ENCODE measurements at regions not wholly inside any gene's neighbourhood (a gene's known extent, or its start where the extent isn't known, plus 50 kb on each side); places are given as distances from the start of the nearest gene placed in this dataset.

DNA sequence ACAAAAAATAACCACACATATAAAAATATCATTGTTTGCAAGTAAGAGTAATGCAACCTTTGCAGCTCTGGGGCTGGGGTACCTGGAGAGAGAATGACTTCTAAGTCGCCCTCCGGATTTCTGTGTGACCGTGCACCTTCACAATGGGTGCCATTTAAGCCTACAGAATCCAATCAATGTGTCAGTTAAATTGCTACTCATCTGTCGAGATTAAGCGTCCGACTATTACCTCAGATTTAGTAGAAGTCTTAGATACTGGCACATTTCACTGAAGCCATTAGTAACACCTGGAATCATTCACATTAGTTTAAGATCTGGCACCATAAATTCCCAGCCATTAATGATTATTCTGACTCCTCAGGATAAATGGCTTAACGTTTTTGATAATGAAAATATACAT, 507.3 kb upstream of the MGMT start:
- DNase-seq, result no peak

DNA sequence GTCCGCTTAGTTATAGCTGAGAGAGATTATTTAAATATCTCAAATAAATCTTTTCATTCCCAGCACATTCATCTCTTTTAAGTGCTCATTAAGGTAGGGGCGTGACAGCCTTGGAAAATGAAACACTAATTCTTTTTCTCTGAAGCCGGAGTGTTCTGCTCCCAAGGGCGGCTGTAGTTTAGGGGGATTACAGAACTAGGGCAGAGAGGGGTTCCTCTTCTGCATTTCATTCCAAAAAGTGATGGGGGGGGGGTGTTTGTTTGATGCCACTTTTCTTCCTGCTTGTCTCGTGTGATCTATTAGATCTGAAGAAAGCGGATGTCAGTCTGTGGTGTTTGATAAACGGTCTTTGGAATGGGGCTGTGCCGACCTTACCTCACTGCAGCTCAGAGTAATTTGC, 506.5 kb upstream of the MGMT start:
- DNase-seq, result no peak

DNA sequence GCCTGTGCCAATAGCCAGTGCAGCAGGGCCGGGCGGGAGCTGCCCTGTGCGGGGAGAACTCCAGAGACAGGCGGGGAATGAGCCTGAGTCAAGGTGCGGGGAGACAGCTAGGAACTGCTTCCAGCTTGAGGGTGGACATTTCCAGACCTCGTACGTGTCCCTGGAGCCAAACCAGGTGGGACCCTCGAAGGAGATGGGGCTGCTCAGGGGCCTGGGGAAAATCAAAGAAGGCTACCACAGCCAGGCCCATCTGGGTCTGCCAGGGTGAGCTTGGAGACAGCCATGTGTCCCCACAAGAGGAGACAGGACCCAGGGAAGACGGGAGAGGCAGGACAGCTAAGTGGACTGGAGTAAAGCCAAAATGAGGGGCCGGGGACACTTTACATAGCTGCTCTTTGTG, 504.9 kb upstream of the MGMT start:
- DNase-seq, result no peak

DNA sequence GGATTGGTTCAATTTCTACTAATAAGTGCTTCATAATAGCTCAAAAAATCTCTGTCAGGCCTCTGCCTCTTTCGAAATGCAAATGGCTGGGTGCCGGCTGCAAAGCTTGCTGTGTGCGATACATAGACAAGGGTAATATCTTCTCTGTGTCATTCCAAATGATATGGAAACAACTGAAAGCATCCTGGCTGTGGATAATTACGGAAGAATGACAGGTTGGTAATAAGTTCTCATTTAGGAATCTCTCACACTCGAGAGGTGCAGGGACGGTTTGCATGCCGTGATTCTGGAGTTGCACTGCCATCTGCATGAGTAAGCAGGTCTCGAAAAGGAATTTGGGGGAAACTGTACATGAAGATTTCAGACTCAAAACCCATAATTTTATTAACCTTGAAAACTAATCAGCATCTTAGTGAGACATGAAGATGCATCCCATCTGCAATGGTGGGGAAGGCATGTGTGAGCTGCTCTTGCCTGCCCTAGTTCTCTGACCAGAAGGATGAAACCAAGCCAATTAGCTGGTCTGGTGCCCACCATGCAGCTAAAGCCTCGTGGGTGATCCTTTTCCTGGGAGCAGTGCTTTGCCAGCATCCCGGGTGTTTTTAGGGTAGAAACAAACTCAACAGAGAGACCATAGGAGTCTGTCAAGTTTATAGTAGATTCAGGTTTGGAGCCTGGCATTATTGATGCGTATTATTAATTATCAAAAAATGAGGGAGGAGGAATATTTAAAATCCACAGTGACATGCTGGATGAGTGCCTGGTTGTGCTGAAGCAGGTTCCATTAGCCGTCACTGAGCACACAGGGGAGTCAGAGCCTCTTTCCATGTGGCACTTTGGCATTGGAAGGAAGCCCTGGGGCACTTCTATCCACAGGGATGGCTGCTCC, 503.6 kb upstream of the MGMT start:
- DNase-seq, result no peak

DNA sequence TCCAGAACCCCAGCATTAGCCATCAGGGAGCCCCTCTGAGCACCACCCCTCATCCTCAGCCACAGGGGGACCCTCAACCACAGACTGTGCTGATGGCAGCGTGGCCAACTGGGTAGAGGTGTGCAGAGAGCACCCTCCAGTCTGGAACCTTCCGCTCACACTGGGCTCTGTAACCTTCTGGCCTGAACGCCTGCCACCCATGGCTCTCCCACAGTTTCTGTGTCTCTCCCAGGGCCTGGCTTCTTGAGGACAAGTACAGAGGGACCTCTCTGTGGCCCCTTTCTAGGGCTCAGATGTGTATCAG, 503.0 kb upstream of the MGMT start:
- no peak for DNase-seq

DNA sequence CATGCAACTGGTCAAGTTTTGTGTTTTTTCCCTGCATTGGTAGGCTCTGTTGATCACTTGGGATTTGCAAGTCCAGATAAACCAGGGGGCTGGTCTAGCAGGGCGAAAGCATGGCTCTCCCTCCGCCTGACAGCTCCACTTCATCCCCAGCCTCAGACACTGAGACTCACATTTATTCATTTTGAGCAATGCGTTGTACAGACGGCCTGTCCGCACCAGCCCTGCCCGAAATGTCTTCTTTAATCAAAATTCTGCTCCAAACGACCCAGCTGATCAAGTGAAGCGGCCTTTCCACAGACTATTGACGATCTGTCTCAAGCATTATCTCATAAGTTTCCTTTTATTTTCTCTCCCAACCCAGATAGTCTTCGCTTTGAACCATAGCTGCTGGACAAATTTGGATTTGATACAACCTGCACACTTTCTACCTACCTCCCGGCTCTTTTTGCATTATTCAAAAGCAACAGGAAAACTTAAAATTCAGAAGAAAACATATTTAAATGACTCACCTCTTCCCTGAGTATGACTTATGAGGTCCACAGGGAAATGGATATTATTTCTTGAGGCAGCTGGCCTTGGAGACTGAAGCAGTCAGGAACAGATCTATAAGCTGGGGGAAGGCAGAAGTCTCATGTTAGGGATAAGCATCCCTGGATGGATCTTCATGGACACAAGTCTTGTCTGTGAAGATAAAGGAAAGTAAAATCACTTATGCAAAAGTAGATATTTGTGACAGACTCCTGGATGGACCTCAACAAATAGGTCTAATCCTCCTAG, 498.9 kb upstream of the MGMT start:
- no peak for DNase-seq

DNA sequence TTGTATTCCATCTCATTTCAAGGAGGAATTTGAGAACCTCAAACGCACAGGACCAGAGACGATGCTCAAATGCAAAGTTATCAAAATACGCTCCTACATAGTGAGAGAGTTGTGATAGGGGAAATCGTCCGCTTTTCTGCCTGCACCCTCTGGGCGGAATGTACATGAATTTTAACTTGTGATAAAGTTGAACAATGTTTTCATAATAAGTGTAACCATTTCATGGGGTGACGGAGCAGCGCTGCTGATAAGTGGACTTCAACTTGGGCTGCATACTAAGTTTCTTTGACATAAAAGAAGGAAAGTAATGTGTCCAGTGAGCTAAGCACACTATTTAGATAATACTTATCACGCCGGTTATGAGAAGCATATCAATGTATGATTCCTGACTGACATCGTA, 497.5 kb upstream of the MGMT start:
- no peak for DNase-seq

DNA sequence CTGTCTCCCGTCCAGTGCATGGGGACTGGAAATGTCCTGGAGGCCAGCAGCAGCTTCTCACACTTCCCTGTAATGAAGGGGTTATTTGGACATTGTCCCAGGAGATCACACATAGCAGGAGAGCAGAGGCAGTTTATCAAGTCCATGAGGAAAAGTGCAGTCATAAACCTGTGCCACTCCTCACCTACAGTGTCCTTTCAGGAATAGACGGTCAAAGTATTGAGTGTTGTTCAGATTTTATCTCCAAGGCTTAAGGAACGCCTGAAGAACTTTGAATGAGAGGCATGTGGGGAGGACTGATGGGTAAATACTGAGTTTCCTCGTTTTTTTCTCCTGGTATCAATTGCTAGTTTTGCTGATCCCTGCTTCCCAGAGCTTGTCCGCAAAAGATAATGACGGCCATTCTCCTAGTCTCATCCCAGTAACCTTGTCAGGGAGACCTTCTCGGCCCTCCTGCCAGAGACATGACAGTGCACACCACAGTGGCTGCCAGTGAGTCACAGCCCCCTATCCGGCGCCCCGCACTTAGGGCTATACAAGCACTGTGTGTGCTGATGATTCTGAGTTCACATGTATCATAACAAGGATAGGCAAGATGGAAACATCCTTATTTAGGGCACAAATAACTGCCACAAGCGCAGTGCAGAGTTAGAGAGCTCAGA, 495.5 kb upstream of the MGMT start:
- DNase-seq, result no peak

DNA sequence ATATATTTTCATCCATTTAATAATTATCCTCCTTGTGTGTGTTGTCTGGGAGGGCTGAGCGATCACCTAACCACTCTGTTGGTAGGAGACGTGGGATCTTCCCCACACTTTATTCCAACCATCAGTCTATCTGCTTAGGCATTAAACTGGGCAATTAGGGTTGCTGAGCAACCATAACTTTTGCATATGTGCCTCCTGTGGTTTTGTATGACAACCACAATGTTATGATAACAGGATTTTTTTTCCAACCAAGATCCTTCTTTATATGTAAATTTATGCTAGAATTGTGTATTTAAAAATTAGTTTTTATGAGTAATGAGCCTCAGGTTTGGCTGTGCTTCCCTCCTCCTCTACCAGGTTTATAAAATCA, 495.0 kb upstream of the MGMT start:
- no peak for DNase-seq

DNA sequence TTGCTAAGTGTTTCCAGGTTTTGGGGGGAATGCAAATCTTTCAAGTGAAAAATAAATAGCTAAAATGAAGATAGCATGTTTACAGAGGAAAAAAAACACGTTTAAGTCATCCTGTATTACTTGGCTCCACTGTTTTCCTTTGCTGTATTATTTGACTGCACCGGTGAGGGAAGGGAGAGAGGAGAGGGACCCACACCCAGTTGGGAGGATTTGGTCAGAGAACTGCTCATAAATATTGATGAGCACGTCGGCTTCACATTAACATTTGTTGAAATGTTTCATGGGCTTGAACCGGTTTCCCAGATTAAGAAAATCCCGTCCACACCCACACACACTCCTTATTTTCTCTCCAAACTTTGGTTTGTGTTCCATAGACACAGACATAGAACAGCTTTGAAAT, 493.8 kb upstream of the MGMT start:
- DNase-seq, result no peak

DNA sequence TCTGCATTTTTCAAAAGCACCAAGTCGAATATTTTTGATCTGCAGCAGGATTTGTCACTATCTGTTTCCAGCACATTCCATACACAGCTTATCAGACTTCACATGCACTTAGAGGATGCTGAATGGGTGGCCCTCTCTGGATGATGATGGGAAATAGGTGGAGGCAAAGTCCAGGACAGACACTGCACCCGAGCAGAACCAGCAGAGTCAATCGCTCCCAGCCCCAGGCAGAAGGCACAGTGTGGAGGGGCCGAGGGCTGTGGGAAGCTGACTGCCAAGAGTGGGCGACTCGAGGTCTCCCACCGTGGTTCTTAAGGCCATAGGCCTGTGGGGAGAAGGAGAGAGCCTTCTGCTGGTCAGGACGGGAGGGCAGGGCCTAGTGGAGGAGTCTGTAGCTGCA, 490.2 kb upstream of the MGMT start:
- DNase-seq, result no peak

DNA sequence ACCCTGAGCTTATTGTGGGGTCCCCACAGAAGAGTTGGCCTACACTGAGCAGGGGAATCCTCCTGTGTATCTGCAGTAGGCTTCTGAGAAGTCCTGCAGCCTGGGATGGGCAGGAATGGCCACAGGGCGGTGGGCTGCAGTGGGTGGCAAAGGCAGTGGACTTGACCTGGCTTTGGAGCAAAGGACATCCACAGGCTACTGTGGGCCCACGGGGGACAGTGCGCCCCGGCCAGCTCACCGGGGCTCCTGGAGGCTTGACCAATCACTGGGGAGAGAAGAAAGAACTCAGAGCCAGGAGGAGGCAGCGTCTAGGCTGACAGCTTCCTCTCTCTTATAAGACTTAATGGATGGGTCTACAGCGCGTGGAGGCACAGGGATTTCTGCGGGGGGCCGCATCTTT, 488.8 kb upstream of the MGMT start:
- DNase-seq, result no peak

DNA sequence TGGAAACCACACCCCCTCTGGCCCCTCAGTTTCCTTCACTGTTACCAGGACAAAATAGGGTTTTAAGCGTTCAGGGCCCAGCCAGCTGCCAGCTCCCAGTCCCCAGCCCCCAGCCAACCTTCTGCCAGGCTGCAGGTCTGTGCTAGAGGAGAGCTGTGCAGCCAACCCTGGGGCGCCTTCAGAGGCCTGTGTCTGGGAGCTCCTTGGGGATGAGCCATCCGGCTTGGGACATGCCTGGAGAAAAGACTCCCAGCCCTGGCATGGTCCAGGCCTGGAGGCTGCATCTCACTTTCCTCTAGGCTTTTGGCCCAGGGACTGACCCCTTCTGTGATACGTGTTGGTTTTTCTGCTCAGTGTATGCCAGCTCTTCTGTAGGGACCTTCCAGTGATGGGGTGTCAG, 487.6 kb upstream of the MGMT start:
- no peak for DNase-seq

DNA sequence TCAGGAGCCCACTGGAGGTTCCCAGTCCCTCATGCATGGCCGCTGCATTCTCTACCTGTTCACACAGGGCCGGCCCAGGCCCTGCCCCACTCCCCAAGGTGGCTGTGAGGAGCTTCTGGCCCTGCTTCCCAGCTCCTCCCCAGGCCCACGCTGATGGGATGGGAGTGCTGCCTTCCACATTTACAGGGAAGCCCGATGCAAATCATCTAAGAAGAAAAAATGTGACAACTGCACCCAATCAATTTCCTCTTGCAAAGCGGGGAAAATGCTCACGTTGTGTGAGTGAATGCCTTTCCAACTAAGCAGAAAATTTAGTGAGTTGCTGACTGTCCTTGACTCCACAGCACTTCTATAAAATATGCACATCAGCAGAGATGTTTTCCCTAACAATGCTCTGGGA, 485.8 kb upstream of the MGMT start:
- no peak for DNase-seq

DNA sequence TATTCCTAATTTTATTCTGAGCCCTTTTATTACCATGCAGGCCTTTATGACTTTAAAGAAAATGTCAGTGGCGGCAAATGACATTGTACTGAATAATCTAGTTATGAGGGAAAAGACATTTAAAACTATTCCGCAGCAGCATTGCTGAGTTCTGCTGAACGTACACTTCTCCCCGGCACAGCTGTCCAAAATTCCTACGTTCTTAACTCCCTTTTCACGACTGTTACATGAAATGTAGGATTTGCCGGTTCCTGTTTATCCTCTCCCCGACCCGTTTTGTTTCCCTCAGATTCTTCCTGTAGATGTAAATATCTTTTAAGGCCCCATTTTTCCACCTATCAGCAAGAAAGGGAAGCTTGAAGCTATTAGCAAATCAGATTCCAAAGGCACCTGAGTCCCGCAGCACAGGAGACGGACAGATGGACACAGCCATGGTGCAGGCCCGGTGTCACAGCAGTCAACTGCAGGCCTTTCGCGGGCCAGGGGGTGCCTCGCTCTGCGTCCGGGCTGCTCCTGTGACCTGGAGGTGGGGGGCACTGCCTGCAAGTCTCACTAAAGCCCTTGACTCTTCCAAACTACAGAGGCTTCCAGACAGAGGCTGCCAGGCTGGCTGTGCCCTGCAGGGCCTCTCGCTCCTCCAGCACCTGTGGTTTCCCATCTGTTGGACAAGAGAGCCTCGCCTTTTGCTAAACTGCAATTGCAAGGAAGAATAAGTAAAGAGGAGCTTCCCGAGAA, 485.0 kb upstream of the MGMT start:
- no peak for DNase-seq

DNA sequence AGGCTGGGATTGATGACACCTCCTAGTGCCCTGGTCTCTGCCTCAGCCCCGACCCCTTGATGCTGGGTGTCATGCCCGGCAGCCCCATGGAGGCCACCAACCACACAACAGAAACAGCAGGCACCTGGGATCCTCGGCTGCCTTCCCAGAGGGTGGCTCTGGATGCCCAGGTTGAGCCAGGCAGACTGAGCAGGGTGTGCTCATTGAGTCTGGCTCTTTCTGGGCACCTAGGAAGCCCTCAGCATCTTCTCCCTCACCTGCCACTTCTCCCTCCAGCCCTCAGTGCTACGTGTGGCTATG, 484.5 kb upstream of the MGMT start:
- DNase-seq, result no peak

DNA sequence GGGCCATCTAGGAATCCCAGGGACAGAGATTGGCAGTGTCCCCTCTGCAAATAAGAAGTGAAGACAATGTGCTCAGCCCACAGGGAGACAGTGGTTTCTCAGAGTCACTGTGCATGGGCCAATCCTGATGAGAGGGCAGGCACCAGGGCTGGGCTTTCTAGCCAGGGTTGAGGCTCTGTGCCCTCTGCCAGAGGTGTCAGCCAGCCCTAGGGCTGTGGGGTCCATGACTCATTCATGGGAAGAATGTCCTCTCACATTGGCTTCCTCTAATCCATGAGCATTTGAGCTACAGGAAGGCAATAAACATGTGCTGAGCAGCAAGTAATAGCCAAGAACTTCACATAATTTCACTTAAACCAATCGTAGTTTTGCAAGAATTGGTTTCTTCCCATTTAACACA, 482.0 kb upstream of the MGMT start:
- no peak for DNase-seq

DNA sequence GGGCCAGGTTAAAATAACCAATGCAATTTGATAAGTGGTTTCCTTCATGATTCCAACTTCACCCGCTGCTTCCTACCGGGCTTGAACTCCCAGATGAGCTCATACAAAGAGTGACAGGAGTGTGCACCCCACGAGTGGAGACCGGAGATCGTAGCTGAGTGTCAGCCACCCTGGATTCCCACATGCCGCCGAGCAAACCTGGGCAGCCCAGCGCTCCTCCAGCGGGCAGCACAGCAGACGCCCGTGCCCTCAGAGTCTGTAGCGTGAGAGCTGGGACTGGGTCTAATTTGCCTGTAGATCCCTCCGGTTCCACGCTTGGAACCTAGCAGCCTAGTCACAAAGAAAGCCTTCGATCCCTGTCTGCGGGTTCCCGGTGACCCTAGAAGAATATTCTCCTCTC, 476.1 kb upstream of the MGMT start:
- no peak for DNase-seq

DNA sequence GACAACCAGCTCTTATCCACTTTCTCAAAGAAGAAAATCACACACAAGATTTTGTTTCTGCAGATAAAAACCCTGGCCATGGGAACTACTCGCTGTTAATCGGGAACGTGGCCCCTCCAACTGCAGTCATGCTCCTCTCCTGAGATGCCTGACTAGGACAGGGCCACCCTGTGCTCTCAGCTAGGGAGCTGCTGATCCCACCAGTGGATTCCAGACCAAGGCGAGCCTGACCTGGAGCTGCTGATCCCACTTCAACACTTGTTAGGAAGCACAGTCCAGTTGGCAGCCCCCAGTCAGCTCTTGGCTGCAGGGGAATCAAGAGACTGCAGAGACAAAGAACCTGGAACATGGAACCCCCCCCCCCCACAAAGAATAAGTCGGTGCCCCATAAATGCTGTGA, 474.3 kb upstream of the MGMT start:
- DNase-seq, result no peak

DNA sequence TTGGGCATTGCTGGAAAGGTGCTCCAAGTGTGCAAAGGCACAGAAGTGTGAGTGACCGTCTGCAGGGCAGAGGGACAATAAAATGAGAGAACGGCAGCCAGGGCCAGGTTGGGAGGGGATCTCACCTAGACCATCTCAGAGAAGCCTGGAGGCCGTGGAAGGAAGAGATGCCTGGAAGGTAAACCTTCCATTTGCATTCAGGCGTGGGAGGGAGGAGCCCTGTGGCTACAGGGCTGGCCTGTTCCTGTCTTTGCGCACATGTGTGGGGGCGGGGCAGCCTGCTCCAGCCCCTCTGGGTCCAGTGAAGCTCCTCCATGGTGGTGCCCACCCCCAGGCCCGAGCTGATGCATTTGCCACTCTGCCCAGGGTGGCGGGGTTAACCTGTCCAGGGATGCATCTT, 473.6 kb upstream of the MGMT start:
- DNase-seq, result no peak

DNA sequence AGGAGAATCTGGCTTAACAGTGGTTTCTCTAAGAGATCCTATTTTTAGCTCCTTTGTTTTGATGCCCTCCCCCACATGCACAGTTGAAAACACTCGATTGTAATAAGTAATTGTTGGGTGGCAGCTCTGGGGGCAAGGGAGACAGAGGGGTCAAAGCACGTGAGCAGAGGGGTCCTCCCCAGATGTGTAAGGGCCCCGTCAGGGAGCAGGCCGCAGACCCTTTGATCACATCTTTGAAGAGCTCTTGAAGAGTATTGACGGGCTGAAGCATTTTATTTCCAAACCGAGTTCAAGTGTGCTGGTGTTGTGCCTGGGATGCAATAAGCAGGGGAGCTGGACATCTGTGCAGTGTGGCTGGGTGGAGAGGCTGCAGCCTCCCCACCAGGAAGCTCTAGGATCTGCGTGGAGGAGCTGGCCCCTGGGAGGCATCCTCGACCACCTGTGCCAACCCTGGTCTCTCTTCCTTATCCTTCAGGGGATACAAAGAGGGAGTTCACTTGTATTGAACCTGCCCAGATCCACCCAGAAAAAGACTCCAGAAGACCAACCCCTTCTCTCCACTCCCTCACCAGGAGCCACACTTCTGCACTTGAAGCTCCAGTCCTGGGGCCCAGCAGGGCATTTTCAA, 473.0 kb upstream of the MGMT start:
- no peak for DNase-seq

DNA sequence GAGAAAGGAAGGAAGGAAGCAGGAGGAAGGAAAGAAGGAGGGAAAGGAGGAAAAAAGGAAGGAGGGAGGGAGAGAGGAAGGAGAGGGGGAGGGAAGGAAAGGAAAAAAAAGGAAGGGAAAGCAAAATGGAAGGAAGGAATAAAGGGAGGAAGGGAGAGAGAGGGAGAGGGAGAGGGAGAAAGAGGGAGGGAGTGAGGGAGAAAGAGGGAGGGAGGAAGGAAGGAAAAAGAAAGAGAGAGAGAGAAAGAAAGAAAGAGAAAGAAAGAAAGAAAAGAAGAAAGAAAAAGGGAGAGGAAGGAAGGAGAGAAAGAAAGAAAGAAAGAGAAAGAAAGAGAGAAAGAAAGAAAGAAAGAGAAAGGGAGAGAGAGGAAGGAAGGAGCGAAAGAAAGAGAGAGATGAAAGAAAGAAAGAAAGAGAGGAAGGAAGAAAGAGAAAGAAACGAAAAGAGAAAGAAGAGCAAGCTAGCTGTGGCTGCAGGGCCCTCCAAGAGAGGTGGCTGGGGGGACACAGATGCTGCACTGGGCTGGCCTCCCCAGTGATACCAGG, 472.4 kb upstream of the MGMT start:
- no peak for DNase-seq

DNA sequence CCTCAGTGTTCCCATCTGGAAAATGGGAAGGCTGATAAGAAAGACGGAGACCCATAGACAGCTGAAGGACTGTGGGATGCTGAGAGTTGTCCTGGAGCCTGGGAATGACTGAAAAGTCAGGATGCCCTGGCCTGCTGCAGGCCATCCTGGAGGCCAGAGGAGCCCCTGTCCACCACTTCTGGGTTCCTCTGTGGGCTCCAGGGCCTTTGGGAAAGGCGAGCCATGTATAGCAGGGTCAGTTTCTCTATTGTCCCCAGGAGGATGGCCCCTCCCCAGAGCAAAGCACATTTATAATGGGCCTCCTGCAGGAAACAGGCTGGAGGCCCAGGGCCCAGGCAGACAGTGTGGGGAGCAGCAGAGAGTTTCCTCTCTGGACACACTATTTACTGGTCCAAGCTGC, 471.4 kb upstream of the MGMT start:
- DNase-seq, result no peak

Measured in NCI-H187 treated with DMSO at 0.1 percent for 48 hours (cell line).